ENCODE measurements at regions not wholly inside any gene's neighbourhood (a gene's known extent, or its start where the extent isn't known, plus 50 kb on each side); places are given as distances from the start of the nearest gene placed in this dataset.

GRCh38 chr1:5720484-5720883 lies 271.7 kb downstream of the NPHP4 start:
- TF ChIP-seq EZH2 (IDR thresholded peaks at IDR 0.05; ENCODE audit: low read length, unreplicated experiment) (no peak), CTCF (conservative IDR thresholded peaks at IDR 0.05; ENCODE audit: low read depth, low read length) (no peak)
